H1 (cell line): ENCODE measurements at regions not wholly inside any gene's neighbourhood (a gene's known extent, or its start where the extent isn't known, plus 50 kb on each side); places are given as distances from the start of the nearest gene placed in this dataset.

ENCODE experiments used
- CTCF ChIA-PET: fragments of 300-600 bp; sonication (Branson Sonifier 250); formaldehyde crosslinking; loops from one replicate; lab custom pipeline; 2021; ENCODE audit not compliant: partially characterized antibody; lab: Charles Lee
- POLR2A ChIA-PET: fragments of 300-600 bp; sonication (Branson Sonifier 250); formaldehyde crosslinking; loops from one replicate; lab custom pipeline; 2021; ENCODE audit warnings: inconsistent platforms; ENCODE audit not compliant: partially characterized antibody; lab: Charles Lee
- DNase-seq, 2 experiments: peaks; one replicate each; pipeline versions ENCODE4 v3.0.0 to v3.0.0-alpha.2; 2010 to 2022; ENCODE audit warnings: low spot score in 2 of 2, low read depth in 1 of 2, mixed read lengths in 1 of 2
- FAIRE-seq: peaks from 2 replicates; lab custom pipeline; 2011; peaks lifted over from hg19 to GRCh38; lab: Jason Lieb, UNC
- H2AFZ ChIP-seq: 2 replicates; pipeline ENCODE4 v1.8.1; 2012; ENCODE audit warnings: low read length, inconsistent platforms
- H2AK5ac ChIP-seq: 2 replicates; pipeline ENCODE4 v1.6.1; 2013; ENCODE audit warnings: low read depth, low read length
- H2BK120ac ChIP-seq: replicated peaks from 2 replicates; pipeline ENCODE3; 2013; ENCODE audit warnings: low read depth, low read length, inconsistent platforms
- H2BK12ac ChIP-seq: 2 replicates; pipeline ENCODE4 v1.6.1; 2013; ENCODE audit warnings: low read depth, low read length
- H2BK15ac ChIP-seq: 2 replicates; pipeline ENCODE4 v1.6.1; 2013; ENCODE audit warnings: low read length
- H2BK20ac ChIP-seq: 2 replicates; pipeline ENCODE4 v1.6.1; 2013; ENCODE audit warnings: low read length
- H2BK5ac ChIP-seq: 2 replicates; pipeline ENCODE4 v1.6.1; 2013; ENCODE audit warnings: low read depth, low read length
- H3K14ac ChIP-seq: 2 replicates; pipeline ENCODE4 v1.6.1; 2013; ENCODE audit warnings: inconsistent platforms; ENCODE audit not compliant: insufficient read length
- H3K18ac ChIP-seq: 2 replicates; pipeline ENCODE4 v1.6.1; 2013; ENCODE audit warnings: low read length; ENCODE audit errors: extremely low read depth
- H3K23ac ChIP-seq: 2 replicates; pipeline ENCODE4 v1.6.1; 2013; ENCODE audit warnings: inconsistent platforms; ENCODE audit not compliant: insufficient read length
- H3K23me2 ChIP-seq: 2 replicates; pipeline ENCODE4 v1.6.1; 2013; ENCODE audit warnings: low read depth, low read length
- H3K27ac ChIP-seq: 2 replicates; pipeline ENCODE4 v1.6.1; 2011; ENCODE audit warnings: low read depth, low read length, inconsistent platforms
- H3K27me3 ChIP-seq, 4 experiments: replicated peaks in 1 of 4; 1 replicate in 1 of 4; 2 replicates in 3 of 4; pipeline versions ENCODE4 v1.6.1 to v1.8.1; 2011 to 2013; ENCODE audit warnings: low read length in 3 of 4, mild to moderate bottlenecking in 3 of 4, inconsistent platforms in 2 of 4, mixed read lengths in 2 of 4, moderate library complexity in 1 of 4; ENCODE audit not compliant: control insufficient read depth in 3 of 4, insufficient read depth in 3 of 4; ENCODE audit errors: extremely low read depth in 1 of 4
- H3K36me3 ChIP-seq, 4 experiments: 2 replicates each; pipeline versions ENCODE4 v1.6.1 to v1.8.1; 2011 to 2013; ENCODE audit warnings: mild to moderate bottlenecking in 4 of 4, low read length in 3 of 4, moderate library complexity in 2 of 4, control low read depth in 1 of 4, inconsistent platforms in 1 of 4; ENCODE audit not compliant: insufficient read depth in 4 of 4, control insufficient read depth in 2 of 4
- H3K4ac ChIP-seq: replicated peaks from 2 replicates; pipeline ENCODE3; 2013; ENCODE audit warnings: low read length, low read depth, mixed read lengths, inconsistent platforms; ENCODE audit not compliant: insufficient read length
- H3K4me1 ChIP-seq, 4 experiments: replicated peaks in 1 of 4; 1 replicate in 1 of 4; 2 replicates in 3 of 4; pipeline versions ENCODE4 v1.6.1 to v1.8.1; 2011 to 2013; ENCODE audit warnings: low read length in 3 of 4, inconsistent platforms in 2 of 4, mixed read lengths in 1 of 4; ENCODE audit not compliant: insufficient read depth in 4 of 4, control insufficient read depth in 3 of 4
- H3K4me2 ChIP-seq, 2 experiments: 2 replicates each; pipeline versions ENCODE4 v1.6.1 to v1.8.1; 2011 to 2013; ENCODE audit warnings: low read depth in 2 of 2, low read length in 2 of 2, control low read depth in 1 of 2, inconsistent platforms in 1 of 2, mild to moderate bottlenecking in 1 of 2; ENCODE audit not compliant: insufficient read depth in 1 of 2
- H3K4me3 ChIP-seq, 4 experiments: fragments of 200-600, 300-600 bp in 1 of 4; sonication (generic), shearing (Covaris generic), sonication (Bioruptor Twin) in 1 of 4; 2 replicates each; pipeline versions ENCODE4 v1.5.1 to v1.8.1; 2011 to 2016; ENCODE audit warnings: low read length in 4 of 4, low read depth in 3 of 4, control low read depth in 2 of 4, inconsistent platforms in 2 of 4, mild to moderate bottlenecking in 2 of 4, mixed read lengths in 1 of 4, moderate library complexity in 1 of 4; ENCODE audit not compliant: insufficient read depth in 2 of 4; ENCODE audit errors: extremely low read depth in 1 of 4
- H3K56ac ChIP-seq: replicated peaks from 2 replicates; pipeline ENCODE3; 2013; ENCODE audit warnings: low read depth, mild to moderate bottlenecking, mixed read lengths, low read length, inconsistent platforms; ENCODE audit not compliant: insufficient read length
- H3K79me1 ChIP-seq: 2 replicates; pipeline ENCODE4 v1.6.1; 2013; ENCODE audit warnings: low read depth, low read length, control low read depth
- H3K79me2 ChIP-seq, 2 experiments: 2 replicates each; pipeline versions ENCODE4 v1.6.1 to v1.8.1; 2012 to 2013; ENCODE audit warnings: low read length in 2 of 2, mild to moderate bottlenecking in 2 of 2, inconsistent platforms in 1 of 2; ENCODE audit not compliant: insufficient read depth in 2 of 2, control insufficient read depth in 1 of 2
- H3K9ac ChIP-seq, 4 experiments: replicated peaks in 1 of 4; 1 replicate in 1 of 4; 2 replicates in 3 of 4; pipeline versions ENCODE4 v1.6.1 to v1.8.1; 2011 to 2013; ENCODE audit warnings: low read depth in 3 of 4, low read length in 3 of 4, control low read depth in 2 of 4, mild to moderate bottlenecking in 2 of 4, moderate library complexity in 2 of 4, inconsistent platforms in 1 of 4; ENCODE audit errors: extremely low read depth in 1 of 4
- H3K9me3 ChIP-seq, 2 experiments: 2 replicates each; pipeline versions ENCODE4 v1.6.1 to v1.8.1; 2012 to 2013; ENCODE audit warnings: mild to moderate bottlenecking in 2 of 2, moderate library complexity in 2 of 2, control low read depth in 1 of 2, inconsistent platforms in 1 of 2, low read depth in 1 of 2, low read length in 1 of 2, mixed read lengths in 1 of 2; ENCODE audit not compliant: insufficient read depth in 2 of 2
- H4K20me1 ChIP-seq, 2 experiments: replicated peaks in 1 of 2; 2 replicates each; pipeline versions ENCODE3 to v1.8.1; 2011 to 2013; ENCODE audit warnings: inconsistent platforms in 2 of 2, low read length in 2 of 2, mild to moderate bottlenecking in 1 of 2; ENCODE audit not compliant: insufficient read depth in 2 of 2, control insufficient read depth in 1 of 2
- H4K5ac ChIP-seq: 2 replicates; pipeline ENCODE4 v1.6.1; 2013; ENCODE audit warnings: low read length, low read depth, mixed read lengths, inconsistent platforms; ENCODE audit not compliant: insufficient read length
- H4K8ac ChIP-seq: 2 replicates; pipeline ENCODE4 v1.8.0; 2013; ENCODE audit warnings: mild to moderate bottlenecking, moderate library complexity, low read length, inconsistent platforms; ENCODE audit not compliant: insufficient read depth; ENCODE audit errors: extremely low read depth
- H4K91ac ChIP-seq: replicated peaks from 2 replicates; pipeline ENCODE3; 2013; ENCODE audit warnings: low read length, mixed read lengths, inconsistent platforms; ENCODE audit not compliant: insufficient read length
- BCL11A ChIP-seq, 2 experiments: IDR thresholded peaks; one replicate each; pipeline ENCODE4 v1.6.1; 2011; ENCODE audit warnings: low read depth in 2 of 2, low read length in 2 of 2, mild to moderate bottlenecking in 2 of 2
- CHD2 ChIP-seq: IDR thresholded peaks from 2 replicates; pipeline ENCODE4 v1.6.1; 2012; ENCODE audit warnings: low read length, improper control_type of control experiment
- EGR1 ChIP-seq: IDR thresholded peaks from 2 replicates; pipeline ENCODE4 v1.6.1; 2011; ENCODE audit warnings: low read depth, low read length, borderline replicate concordance
- FOSL1 ChIP-seq: IDR thresholded peaks from 2 replicates; pipeline ENCODE4 v1.6.1; 2011; ENCODE audit warnings: mild to moderate bottlenecking, low read depth, low read length, moderate library complexity; ENCODE audit not compliant: insufficient read depth
- GABPA ChIP-seq: IDR thresholded peaks from 2 replicates; pipeline ENCODE4 v1.6.1; 2011; ENCODE audit warnings: mild to moderate bottlenecking, low read length, moderate library complexity, borderline replicate concordance; ENCODE audit not compliant: insufficient read depth
- MAFK ChIP-seq: IDR thresholded peaks from 2 replicates; pipeline ENCODE4 v1.6.1; 2012; ENCODE audit warnings: low read depth, mild to moderate bottlenecking, improper control_type of control experiment, low read length
- PHF8 ChIP-seq: fragments of 200-600 bp; sonication (generic); conservative IDR thresholded peaks from 2 replicates; pipeline ENCODE4 v1.7.1; 2012; ENCODE audit warnings: low read depth, mild to moderate bottlenecking, inconsistent platforms, low read length, moderate library complexity
- SIRT6 ChIP-seq: IDR thresholded peaks from one replicate; pipeline ENCODE4 v1.7.1; 2012; ENCODE audit warnings: low read length, inconsistent platforms
- SIX5 ChIP-seq: IDR thresholded peaks from 2 replicates; pipeline ENCODE4 v1.6.1; 2011; ENCODE audit warnings: mild to moderate bottlenecking, low read depth, low read length
- SP1 ChIP-seq: IDR thresholded peaks from 2 replicates; pipeline ENCODE4 v1.6.1; 2011; ENCODE audit warnings: low read depth, low read length
- SUZ12 ChIP-seq: fragments of 200-600 bp; sonication (generic); IDR thresholded peaks from 2 replicates; pipeline ENCODE4 v1.6.1; 2012; ENCODE audit warnings: mild to moderate bottlenecking, inconsistent platforms, low read length, moderate library complexity, mixed read lengths
- TCF12 ChIP-seq: IDR thresholded peaks from 2 replicates; pipeline ENCODE4 v1.6.1; 2011; ENCODE audit warnings: low read depth, mild to moderate bottlenecking, low read length
- WGBS, 2 experiments: shearing (Covaris generic) in 1 of 2; methylation state at CpG; one replicate each; pipeline versions ENCODE4 v1.1.6 to v1.1.7; 2013 to 2015; ENCODE audit warnings: low lambda C conversion rate in 2 of 2, mixed read lengths in 2 of 2, inconsistent platforms in 1 of 2, low coverage in 1 of 2, missing lambda C conversion rate in 1 of 2; ENCODE audit not compliant: insufficient replicate concordance in 2 of 2, insufficient coverage in 1 of 2, insufficient read length in 1 of 2; ENCODE audit errors: extremely low coverage in 1 of 2, missing lambda C conversion rate in 1 of 2; 5-methylcytosine and 5-hydroxymethylcytosine counted together
- TF ChIP-seq, protein P1 (sequence below): IDR thresholded peaks from 2 replicates; pipeline ENCODE4 v1.6.1; 2012; ENCODE audit warnings: inconsistent platforms
- TF ChIP-seq, protein P2 (sequence below): IDR thresholded peaks from 2 replicates; pipeline ENCODE4 v1.6.1; 2012; ENCODE audit warnings: low read length, inconsistent platforms

DNA sequence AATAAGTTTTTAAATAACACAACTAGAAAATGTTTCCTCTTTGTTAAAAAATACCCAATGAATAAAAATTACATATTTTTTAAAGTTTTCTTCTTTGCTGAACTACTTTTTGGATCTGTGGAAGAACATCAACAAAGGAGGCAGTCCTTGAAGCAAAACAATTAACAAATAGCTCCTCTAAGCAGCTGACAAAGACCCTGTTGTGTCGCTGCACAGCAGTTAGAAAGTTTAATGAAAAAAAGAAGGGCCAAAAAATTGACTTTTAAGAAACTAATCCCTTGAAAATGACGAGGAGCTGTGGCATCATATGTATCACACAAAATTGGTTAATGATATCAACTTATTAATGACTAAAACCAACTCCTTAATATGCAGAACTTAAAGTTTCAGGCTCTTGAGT, 72.1 kb downstream of the SLITRK1 start:
- no peak overlapping the region for H3K23ac ChIP-seq
- DNase-seq, result no peak
- no peak overlapping the region for H3K56ac ChIP-seq
- peaks cover 0 to 2% of the 10 kb centered on the region in 2 experiments; a peak in 1 of 4 replicates for H3K9me3 ChIP-seq
- no peak overlapping the region for H2BK20ac ChIP-seq
- no peaks in the 10 kb centered on the region for H3K27me3 ChIP-seq
- H3K23me2 ChIP-seq, result no peaks in the 10 kb centered on the region
- H3K4ac ChIP-seq, result no peak overlapping the region
- H4K8ac ChIP-seq, result no peak overlapping the region
- no peak overlapping the region for H3K9ac ChIP-seq
- no peak overlapping the region for H2BK12ac ChIP-seq
- H3K4me2 ChIP-seq, result no peak overlapping the region
- no peak overlapping the region for H3K4me3 ChIP-seq
- H4K20me1 ChIP-seq, result no peaks in the 10 kb centered on the region
- H4K5ac ChIP-seq, result no peak overlapping the region
- POLR2A ChIA-PET, result no interaction called here
- H2BK5ac ChIP-seq, result no peak overlapping the region
- FAIRE-seq, result no peak
- no peak overlapping the region for H3K14ac ChIP-seq
- 89% methylated on average over 2 of the region's 2 CpGs; no CpG with 5 or more reads in 1 of the 2 experiments for WGBS, 2 experiments
- H2AFZ ChIP-seq, result no peak overlapping the region
- H3K79me1 ChIP-seq, result no peaks in the 10 kb centered on the region
- H3K4me1 ChIP-seq, result no peaks in the 10 kb centered on the region
- no peak overlapping the region for H4K91ac ChIP-seq
- no peak overlapping the region for H2BK15ac ChIP-seq
- CTCF ChIA-PET, result interaction anchor here (0.7 kb wide), 1 partner anchor 646 kb away, joined by 4 read pairs; no protein-coding TSS in a partner anchor
- H2AK5ac ChIP-seq, result no peak overlapping the region
- H3K27ac ChIP-seq, result no peak overlapping the region
- H3K36me3 ChIP-seq, result no peaks in the 10 kb centered on the region
- H3K18ac ChIP-seq, result no peak overlapping the region
- no peak overlapping the region for H2BK120ac ChIP-seq
- no peaks in the 10 kb centered on the region for H3K79me2 ChIP-seq
- no peak for TF ChIP-seq SUZ12
- no peak for TF ChIP-seq CHD2
- no peak for TF ChIP-seq MAFK
- TF ChIP-seq EGR1, result no peak
- TF ChIP-seq FOSL1, result no peak
- TF ChIP-seq, protein P1, sequence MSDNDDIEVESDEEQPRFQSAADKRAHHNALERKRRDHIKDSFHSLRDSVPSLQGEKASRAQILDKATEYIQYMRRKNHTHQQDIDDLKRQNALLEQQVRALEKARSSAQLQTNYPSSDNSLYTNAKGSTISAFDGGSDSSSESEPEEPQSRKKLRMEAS, result no peak
- TF ChIP-seq BCL11A (IDR thresholded peaks at IDR 0.05; ENCODE audit: low read depth in 2 of 2, low read length in 2 of 2), result no peak
- TF ChIP-seq, protein P2, sequence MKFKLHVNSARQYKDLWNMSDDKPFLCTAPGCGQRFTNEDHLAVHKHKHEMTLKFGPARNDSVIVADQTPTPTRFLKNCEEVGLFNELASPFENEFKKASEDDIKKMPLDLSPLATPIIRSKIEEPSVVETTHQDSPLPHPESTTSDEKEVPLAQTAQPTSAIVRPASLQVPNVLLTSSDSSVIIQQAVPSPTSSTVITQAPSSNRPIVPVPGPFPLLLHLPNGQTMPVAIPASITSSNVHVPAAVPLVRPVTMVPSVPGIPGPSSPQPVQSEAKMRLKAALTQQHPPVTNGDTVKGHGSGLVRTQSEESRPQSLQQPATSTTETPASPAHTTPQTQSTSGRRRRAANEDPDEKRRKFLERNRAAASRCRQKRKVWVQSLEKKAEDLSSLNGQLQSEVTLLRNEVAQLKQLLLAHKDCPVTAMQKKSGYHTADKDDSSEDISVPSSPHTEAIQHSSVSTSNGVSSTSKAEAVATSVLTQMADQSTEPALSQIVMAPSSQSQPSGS, result no peak
- TF ChIP-seq GABPA, result no peak
- no peak for TF ChIP-seq SP1
- TF ChIP-seq PHF8, result no peak
- TF ChIP-seq SIX5, result no peak
- no peak for TF ChIP-seq TCF12
- TF ChIP-seq SIRT6, result no peak
